K562 (cell line): ENCODE measurements at regions not wholly inside any gene's neighbourhood (a gene's known extent, or its start where the extent isn't known, plus 50 kb on each side); places are given as distances from the start of the nearest gene placed in this dataset.

Experiments used
- ATAC-seq: fragments of 200-7000 bp; cut with Tn5 transposase; 3 replicates; pipeline ENCODE4 v1.9.1; 2020; ENCODE audit warnings: moderate library complexity
- BruUV-seq: library from RNA; stranded (reverse); fragments of 400-500 nt; replicated peaks from 2 replicates; lab custom pipeline; 2021; lab: Mats Ljungman, UMichigan
- CTCF ChIA-PET: fragments of 300-600 bp; formaldehyde crosslinking; extraction: SDS; loops from one replicate; lab custom pipeline; 2021; ENCODE audit warnings: low intra/inter-chr PET ratio; lab: Yijun Ruan, JAX
- POLR2A ChIA-PET: fragments of 300-600, 350-650 bp; sonication (Branson Sonifier 250); formaldehyde crosslinking; extraction: SDS; loops from one replicate; lab custom pipeline; 2021; ENCODE audit warnings: antibody characterized with exemption, inconsistent platforms; lab: Yijun Ruan, JAX
- DNase-seq, 4 experiments: peaks; one replicate each; pipeline versions ENCODE4 v3.0.0 to v3.0.0-alpha.2; 2011 to 2018; ENCODE audit warnings: low spot score in 3 of 4, mixed read lengths in 3 of 4; ENCODE audit errors: extremely low read depth in 1 of 4
- FAIRE-seq: peaks from 2 replicates; lab custom pipeline; 2011; peaks lifted over from hg19 to GRCh38; lab: Jason Lieb, UNC
- H2AFZ ChIP-seq: 2 replicates; pipeline ENCODE4 v1.6.0; 2011; ENCODE audit warnings: low read depth, low read length, control low read depth, inconsistent platforms
- H3K27ac ChIP-seq: fragments of 200-600 bp; 3 replicates; pipeline ENCODE4 v1.8.0; 2011; ENCODE audit warnings: low read depth, mild to moderate bottlenecking, control low read depth, inconsistent platforms, low read length, moderate library complexity, mixed read lengths; ENCODE audit errors: extremely low read depth
- H3K27me3 ChIP-seq, 2 experiments: fragments of 300-600 bp in 1 of 2; 2 replicates in 1 of 2; 3 replicates in 1 of 2; pipeline versions ENCODE4 v1.6.0 to v1.8.0; 2011; ENCODE audit warnings: inconsistent platforms in 2 of 2, low read length in 2 of 2, mild to moderate bottlenecking in 1 of 2, mixed read lengths in 1 of 2, moderate library complexity in 1 of 2; ENCODE audit not compliant: control insufficient read depth in 2 of 2, insufficient read depth in 2 of 2
- H3K36me3 ChIP-seq: fragments of 300-600 bp; 3 replicates; pipeline ENCODE4 v1.8.0; 2011; ENCODE audit warnings: mild to moderate bottlenecking, low read length, inconsistent platforms; ENCODE audit not compliant: control insufficient read depth, insufficient read depth
- H3K4me1 ChIP-seq, 2 experiments: fragments of 200-600 bp in 1 of 2; replicated peaks in 1 of 2; 2 replicates in 1 of 2; 3 replicates in 1 of 2; pipeline versions ENCODE4 v1.5.1 to v1.8.0; 2011; ENCODE audit warnings: inconsistent platforms in 2 of 2, low read length in 2 of 2, mild to moderate bottlenecking in 1 of 2, mixed read lengths in 1 of 2, moderate library complexity in 1 of 2; ENCODE audit not compliant: control insufficient read depth in 2 of 2, insufficient read depth in 2 of 2
- H3K4me2 ChIP-seq: 2 replicates; pipeline ENCODE4 v1.6.1; 2011; ENCODE audit warnings: low read length, control low read depth, inconsistent platforms, mixed read lengths; ENCODE audit not compliant: insufficient read depth
- H3K4me3 ChIP-seq: fragments of 200-600 bp; sonication (generic), shearing (Covaris generic); 2 replicates; pipeline ENCODE4 v1.5.1; 2016; ENCODE audit warnings: control low read depth, inconsistent platforms
- H3K79me2 ChIP-seq: fragments of 200-600 bp; 3 replicates; pipeline ENCODE4 v1.8.0; 2011; ENCODE audit warnings: low read length, inconsistent platforms; ENCODE audit not compliant: control insufficient read depth, insufficient read depth
- H3K9ac ChIP-seq, 2 experiments: 2 replicates each; pipeline versions ENCODE4 v1.6.0 to v1.6.1; 2011; ENCODE audit warnings: low read depth in 2 of 2, low read length in 2 of 2, control low read depth in 1 of 2, inconsistent platforms in 1 of 2, mild to moderate bottlenecking in 1 of 2, mixed read lengths in 1 of 2; ENCODE audit not compliant: insufficient read depth in 1 of 2
- H3K9me1 ChIP-seq: one replicate; pipeline ENCODE4 v1.6.0; 2011; ENCODE audit warnings: inconsistent platforms, mild to moderate bottlenecking, low read length, moderate library complexity; ENCODE audit not compliant: control insufficient read depth, insufficient read depth
- H3K9me3 ChIP-seq: replicated peaks from 2 replicates; pipeline ENCODE4 v1.5.1; 2011; ENCODE audit warnings: low read depth, low read length, inconsistent platforms; ENCODE audit not compliant: control insufficient read depth, insufficient read depth
- H4K20me1 ChIP-seq: replicated peaks from 2 replicates; pipeline ENCODE4 v1.6.1; 2011; ENCODE audit warnings: low read length, inconsistent platforms, mixed read lengths; ENCODE audit not compliant: control insufficient read depth, insufficient read depth
- BACH1 ChIP-seq: fragments of 200-800 bp; sonication (Bioruptor generic); IDR thresholded peaks from 2 replicates; pipeline ENCODE4 v1.6.1; 2016; ENCODE audit warnings: missing genetic modification characterization, missing compliant biosample characterization
- HDAC2 ChIP-seq: fragments of 450-650 bp; IDR thresholded peaks from 2 replicates; pipeline ENCODE4 v1.6.1; 2016; ENCODE audit warnings: mild to moderate bottlenecking
- KLF16 ChIP-seq: IDR thresholded peaks from 2 replicates; pipeline ENCODE4 v1.6.1; 2016; ENCODE audit warnings: antibody characterized with exemption
- MTA3 ChIP-seq: fragments of 450-650 bp; formaldehyde crosslinking; IDR thresholded peaks from 2 replicates; pipeline ENCODE4 v1.6.1; 2017; ENCODE audit warnings: mild to moderate bottlenecking, borderline replicate concordance
- TRIM28 ChIP-seq: fragments of 450-650 bp; IDR thresholded peaks from 2 replicates; pipeline ENCODE4 v1.6.1; 2017
- WGBS: fragments of 100-300 bp; shearing (Covaris generic); methylation state at CpG from one replicate; pipeline ENCODE4 v1.1.6; 2016; ENCODE audit warnings: low coverage, mixed read lengths; ENCODE audit not compliant: insufficient coverage; ENCODE audit errors: missing lambda C conversion rate; 5-methylcytosine and 5-hydroxymethylcytosine counted together
- in situ Hi-C: fragments of 300-500 bp; cut with MboI; formaldehyde crosslinking; loops from 4 replicates; pipeline ENCODE4 v1.15.0; 2018; ENCODE audit warnings: inconsistent platforms, mixed read lengths
- intact Hi-C: fragments of 100-400 bp; cut with micrococcal nuclease; formaldehyde crosslinking; loops from 2 replicates; pipeline ENCODE4 v1.14.2; 2022
- TF ChIP-seq, protein P1 (sequence below): fragments of 450-650 bp; formaldehyde crosslinking; conservative IDR thresholded peaks from 2 replicates; pipeline ENCODE4 v1.4.0; 2022; ENCODE audit warnings: mild to moderate bottlenecking, missing genetic modification characterization
- TF ChIP-seq, protein P2 (sequence below), 2 experiments: fragments of 450-650 bp in 1 of 2; sonication (generic) in 1 of 2; formaldehyde crosslinking in 1 of 2; IDR thresholded peaks; 2 replicates each; pipeline versions ENCODE4 v1.7.1 to v1.9.0; 2016 to 2022; ENCODE audit warnings: inconsistent platforms in 1 of 2, mild to moderate bottlenecking in 1 of 2, missing genetic modification reagents in 1 of 2

DNA sequence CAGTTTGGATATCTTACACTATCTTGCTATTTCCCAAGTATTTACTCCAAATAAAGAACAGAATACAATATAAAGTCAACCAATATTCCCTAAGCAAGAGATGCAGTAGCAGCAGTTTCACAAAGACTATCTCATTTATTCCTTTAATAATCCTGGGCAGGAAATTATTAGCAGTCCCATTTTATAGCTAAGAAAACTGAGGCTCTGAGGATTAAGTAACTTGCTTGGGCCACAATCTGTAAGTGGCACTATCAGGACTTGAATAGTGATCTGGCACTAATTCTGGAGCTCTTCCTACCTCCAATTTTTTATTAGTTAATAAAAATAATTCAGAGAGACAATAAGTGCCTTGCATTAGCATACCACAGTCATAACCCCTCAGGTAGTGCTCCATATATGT is 611.7 kb downstream of the MCTP2 start (continued):
- TF ChIP-seq, protein P1, sequence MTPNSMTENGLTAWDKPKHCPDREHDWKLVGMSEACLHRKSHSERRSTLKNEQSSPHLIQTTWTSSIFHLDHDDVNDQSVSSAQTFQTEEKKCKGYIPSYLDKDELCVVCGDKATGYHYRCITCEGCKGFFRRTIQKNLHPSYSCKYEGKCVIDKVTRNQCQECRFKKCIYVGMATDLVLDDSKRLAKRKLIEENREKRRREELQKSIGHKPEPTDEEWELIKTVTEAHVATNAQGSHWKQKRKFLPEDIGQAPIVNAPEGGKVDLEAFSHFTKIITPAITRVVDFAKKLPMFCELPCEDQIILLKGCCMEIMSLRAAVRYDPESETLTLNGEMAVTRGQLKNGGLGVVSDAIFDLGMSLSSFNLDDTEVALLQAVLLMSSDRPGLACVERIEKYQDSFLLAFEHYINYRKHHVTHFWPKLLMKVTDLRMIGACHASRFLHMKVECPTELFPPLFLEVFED (CRISPR knock-in tag) = no peak
- TF ChIP-seq HDAC2 = 0 out of 2 replicates have a peak, but pooled peaks have one; percentile 25

DNA sequence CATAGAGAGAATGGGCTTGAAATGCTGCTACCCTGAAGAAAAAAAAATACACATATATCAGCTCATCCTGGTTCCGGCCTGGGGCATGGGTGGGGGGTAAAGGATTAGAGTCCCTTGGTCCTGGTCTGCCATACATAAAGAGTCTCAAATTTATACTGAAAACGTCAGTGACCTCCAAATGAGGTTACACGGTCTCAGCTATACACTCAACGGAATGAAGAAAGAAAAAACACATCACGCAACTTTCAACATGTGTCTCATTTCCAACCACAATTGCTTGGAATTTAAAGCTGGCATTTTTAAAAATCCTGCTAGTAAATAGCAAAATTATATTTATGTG is 612.8 kb downstream of the MCTP2 start:
- DNase-seq (no peak), FAIRE-seq (no peak), ATAC-seq (no peak; the same call in 2 of the 3 replicates)
- 0 out of 2 replicates have a peak, but pooled peaks have one; percentile 36 for TF ChIP-seq TRIM28
- TF ChIP-seq, protein P2, sequence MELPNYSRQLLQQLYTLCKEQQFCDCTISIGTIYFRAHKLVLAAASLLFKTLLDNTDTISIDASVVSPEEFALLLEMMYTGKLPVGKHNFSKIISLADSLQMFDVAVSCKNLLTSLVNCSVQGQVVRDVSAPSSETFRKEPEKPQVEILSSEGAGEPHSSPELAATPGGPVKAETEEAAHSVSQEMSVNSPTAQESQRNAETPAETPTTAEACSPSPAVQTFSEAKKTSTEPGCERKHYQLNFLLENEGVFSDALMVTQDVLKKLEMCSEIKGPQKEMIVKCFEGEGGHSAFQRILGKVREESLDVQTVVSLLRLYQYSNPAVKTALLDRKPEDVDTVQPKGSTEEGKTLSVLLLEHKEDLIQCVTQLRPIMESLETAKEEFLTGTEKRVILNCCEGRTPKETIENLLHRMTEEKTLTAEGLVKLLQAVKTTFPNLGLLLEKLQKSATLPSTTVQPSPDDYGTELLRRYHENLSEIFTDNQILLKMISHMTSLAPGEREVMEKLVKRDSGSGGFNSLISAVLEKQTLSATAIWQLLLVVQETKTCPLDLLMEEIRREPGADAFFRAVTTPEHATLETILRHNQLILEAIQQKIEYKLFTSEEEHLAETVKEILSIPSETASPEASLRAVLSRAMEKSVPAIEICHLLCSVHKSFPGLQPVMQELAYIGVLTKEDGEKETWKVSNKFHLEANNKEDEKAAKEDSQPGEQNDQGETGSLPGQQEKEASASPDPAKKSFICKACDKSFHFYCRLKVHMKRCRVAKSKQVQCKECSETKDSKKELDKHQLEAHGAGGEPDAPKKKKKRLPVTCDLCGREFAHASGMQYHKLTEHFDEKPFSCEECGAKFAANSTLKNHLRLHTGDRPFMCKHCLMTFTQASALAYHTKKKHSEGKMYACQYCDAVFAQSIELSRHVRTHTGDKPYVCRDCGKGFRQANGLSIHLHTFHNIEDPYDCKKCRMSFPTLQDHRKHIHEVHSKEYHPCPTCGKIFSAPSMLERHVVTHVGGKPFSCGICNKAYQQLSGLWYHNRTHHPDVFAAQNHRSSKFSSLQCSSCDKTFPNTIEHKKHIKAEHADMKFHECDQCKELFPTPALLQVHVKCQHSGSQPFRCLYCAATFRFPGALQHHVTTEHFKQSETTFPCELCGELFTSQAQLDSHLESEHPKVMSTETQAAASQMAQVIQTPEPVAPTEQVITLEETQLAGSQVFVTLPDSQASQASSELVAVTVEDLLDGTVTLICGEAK (IDR thresholded peaks at IDR 0.05) = 0 out of 2 replicates have a peak, but pooled peaks have one; percentile 34
- TF ChIP-seq, protein P2 (CRISPR knock-in tag; IDR thresholded peaks at IDR 0.05) = no peak
- 0 out of 2 replicates have a peak, but pooled peaks have one; percentile 1 for TF ChIP-seq MTA3
- no peak for TF ChIP-seq KLF16
- 0 out of 2 replicates have a peak, but pooled peaks have one; percentile 9 for TF ChIP-seq BACH1
- Histone ChIP-seq H3K27ac (peak overlapping the region; percentile 91), H3K4me2 (peak overlapping the region; percentile 52; the same call in 1 of the 2 replicates), H3K4me3 (no peak overlapping the region), H4K20me1 (no peaks in the 10 kb centered on the region), H3K27me3 (no peaks in the 10 kb centered on the region), H3K79me2 (no peaks in the 10 kb centered on the region), H3K9me1 (no peaks in the 10 kb centered on the region), H3K4me1 (peaks cover 11 to 20% of the 10 kb centered on the region in 2 experiments; a peak in 3 of 5 replicates), H2AFZ (peak overlapping the region; percentile 87), H3K9me3 (peaks cover 8% of the 10 kb centered on the region), H3K36me3 (no peaks in the 10 kb centered on the region), H3K9ac (peak overlapping the region in 1 of 2 experiments; percentile 49; a peak in 2 of 4 replicates)
- in situ Hi-C loops = no loop called here
- POLR2A ChIA-PET = interaction anchor here (0.9 to 2.6 kb wide), 7 partner anchors 9 to 57 kb away, joined by 3 to 13 read pairs (median 3); no protein-coding TSS in a partner anchor
- WGBS = 20% methylated on average over 5 of the region's 5 CpGs
- CTCF ChIA-PET = no interaction called here
- intact Hi-C loops = no loop called here
- no TSS peak for BruUV-seq
